22Rv1 (cell line): ENCODE measurements at regions not wholly inside any gene's neighbourhood (a gene's known extent, or its start where the extent isn't known, plus 50 kb on each side); places are given as distances from the start of the nearest gene placed in this dataset.

Experiments used
- H3K27ac ChIP-seq: fragments of 450-650 bp; 2 replicates; pipeline ENCODE4 v1.5.1; 2017
- CTCF ChIP-seq: fragments of 450-650 bp; IDR thresholded peaks from 2 replicates; pipeline ENCODE4 v1.5.1; 2017; ENCODE audit warnings: mild to moderate bottlenecking
- ZFX ChIP-seq: fragments of 450-650 bp; IDR thresholded peaks from 2 replicates; pipeline ENCODE4 v1.6.1; 2017; ENCODE audit warnings: antibody characterized with exemption, borderline replicate concordance

- TF ChIP-seq ZFX (no peak), CTCF (no peak)
- no peak overlapping the region for H3K27ac ChIP-seq
These were observed 281.6 kb upstream of the CRIM1 start for GRCh38 chr2:36074008-36074407.

- TF ChIP-seq ZFX (no peak), CTCF (no peak)
- no peak overlapping the region for H3K27ac ChIP-seq
These were observed 283.9 kb upstream of the CRIM1 start for GRCh38 chr2:36071698-36072097.

- H3K27ac ChIP-seq, result no peak overlapping the region
- TF ChIP-seq ZFX (no peak), CTCF (no peak)
These were observed 286.5 kb upstream of the CRIM1 start for GRCh38 chr2:36069074-36069473.

GRCh38 chr2:36068086-36068485, 287.5 kb upstream of the CRIM1 start:
- TF ChIP-seq CTCF, result no peak
- TF ChIP-seq ZFX, result no peak
- H3K27ac ChIP-seq, result no peak overlapping the region

- TF ChIP-seq ZFX (no peak), CTCF (no peak)
These were observed 295.4 kb upstream of the CRIM1 start for GRCh38 chr2:36060133-36060532.

GRCh38 chr2:36059691-36060090, 295.9 kb upstream of the CRIM1 start:
- TF ChIP-seq CTCF (no peak), ZFX (no peak)
- no peak overlapping the region for H3K27ac ChIP-seq

More at GRCh38 chr2:36060133-36060532, 295.4 kb upstream of the CRIM1 start:
- H3K27ac ChIP-seq, result no peak overlapping the region

GRCh38 chr2:36058953-36059352, 296.6 kb upstream of the CRIM1 start:
- TF ChIP-seq ZFX, result no peak
- TF ChIP-seq CTCF, result no peak
- no peak overlapping the region for H3K27ac ChIP-seq
